ENCODE measurements at regions not wholly inside any gene's neighbourhood (a gene's known extent, or its start where the extent isn't known, plus 50 kb on each side); places are given as distances from the start of the nearest gene placed in this dataset.

GRCh38 chr1:68293609-68294366 is 61.5 kb upstream of the WLS start (continued):
- TF ChIP-seq CTCF (conservative IDR thresholded peaks at IDR 0.05; ENCODE audit: low read depth, low read length) = no peak

GRCh38 chr1:68293122-68293521 is 60.8 kb upstream of the WLS start:
- no peaks in the 10 kb centered on the region for H3K9me3 ChIP-seq (ENCODE audit: control insufficient read depth, insufficient read depth, low read length)
- peak overlapping the region; percentile 90 for H2AFZ ChIP-seq (replicated peaks; ENCODE audit: low read length, poor library complexity)
- H3K4me2 ChIP-seq (ENCODE audit: low read depth, low read length) = peak overlapping the region; percentile 45; the same call in 1 of the 2 replicates
- H4K5ac ChIP-seq (ENCODE audit: low read depth, low read length) = no peak overlapping the region; the same call in 1 of the 2 replicates
- H2BK15ac ChIP-seq (ENCODE audit: low read depth, low read length) = no peak overlapping the region; the same call in 2 of the 3 replicates
- H3K27ac ChIP-seq (ENCODE audit: insufficient read depth, low read length) = no peak overlapping the region
- peak overlapping the region; percentile 43; the same call in 1 of the 2 replicates for H2BK20ac ChIP-seq (ENCODE audit: low read depth, low read length)
- no peak overlapping the region for H4K91ac ChIP-seq (ENCODE audit: insufficient read depth, low read depth, low read length)
- H2AK9ac ChIP-seq (replicated peaks; ENCODE audit: low read depth, low read length, poor library complexity) = no peak overlapping the region
- CTCF ChIA-PET = no interaction called here
- H4K20me1 ChIP-seq (ENCODE audit: insufficient read depth, low read length) = no peaks in the 10 kb centered on the region
- dilution Hi-C loops (cut with HindIII; ENCODE audit: low sequenced_read_pairs, unreplicated experiment) (no loop called here), intact Hi-C loops (cut with micrococcal nuclease) (no loop called here), in situ Hi-C loops (cut with MboI; ENCODE audit: low sequenced_read_pairs) (no loop called here)
- H3K9ac ChIP-seq (ENCODE audit: low read depth, low read length) = no peak overlapping the region
- H2BK120ac ChIP-seq (ENCODE audit: low read depth, low read length) = peak overlapping the region; percentile 41; the same call in 1 of the 2 replicates
- no peak overlapping the region; the same call in 1 of the 2 replicates for H3K18ac ChIP-seq (ENCODE audit: low read depth, low read length)
- peak overlapping the region; percentile 2 to 44; a peak in 3 of 4 replicates for H4K8ac ChIP-seq (ENCODE audit: low read depth in 2 of 2, low read length in 2 of 2)
- H2AK5ac ChIP-seq (ENCODE audit: low read depth, low read length) = no peak overlapping the region
- H3K27me3 ChIP-seq (ENCODE audit: control insufficient read depth, insufficient read depth, low read length) = no peaks in the 10 kb centered on the region
- H2BK5ac ChIP-seq (ENCODE audit: low read depth, low read length, poor library complexity, severe bottlenecking) = peak overlapping the region; percentile 10
- peaks cover 9% of the 10 kb centered on the region for H3K4me1 ChIP-seq (ENCODE audit: control insufficient read depth, insufficient read depth, low read length)
- no TSS peak for BruUV-seq (replicated peaks)
- H3K14ac ChIP-seq (replicated peaks; ENCODE audit: low read depth, low read length) = peak overlapping the region; percentile 69; the same call in 1 of the 2 replicates
- DNase-seq (no peak), ATAC-seq (ENCODE audit: low read depth) (peak; percentile 40; the same call in 1 of the 2 replicates)
- no peak overlapping the region for H3K4ac ChIP-seq (ENCODE audit: low read depth, low read length)
- H3K79me1 ChIP-seq (ENCODE audit: low read depth in 1 of 2, low read length in 2 of 2) = no peaks in the 10 kb centered on the region
- TF ChIP-seq POLR2A (IDR thresholded peaks at IDR 0.05; ENCODE audit: low read depth, low read length) = no peak
- no peak for TF ChIP-seq MXI1 (IDR thresholded peaks at IDR 0.05; ENCODE audit: borderline replicate concordance, low read depth, low read length)
- no peak for TF ChIP-seq USF2 (IDR thresholded peaks at IDR 0.05; ENCODE audit: low read depth, low read length)
- no peak for TF ChIP-seq RAD21 (IDR thresholded peaks at IDR 0.05; ENCODE audit: low read length)
- no peak for TF ChIP-seq ELK1 (IDR thresholded peaks at IDR 0.05; ENCODE audit: borderline replicate concordance, low read depth, low read length)
- TF ChIP-seq FOS (IDR thresholded peaks at IDR 0.05; ENCODE audit: low read depth, low read length) = no peak
- TF ChIP-seq MAFK (IDR thresholded peaks at IDR 0.05; ENCODE audit: low read depth, low read length) = no peak
- no peak for TF ChIP-seq BHLHE40 (IDR thresholded peaks at IDR 0.05; ENCODE audit: low read depth, low read length)
- no peak for TF ChIP-seq CHD1 (IDR thresholded peaks at IDR 0.05; ENCODE audit: low read depth, low read length)
- no peak for TF ChIP-seq SMC3 (IDR thresholded peaks at IDR 0.05; ENCODE audit: low read depth, low read length)
- TF ChIP-seq RFX5 (IDR thresholded peaks at IDR 0.05; ENCODE audit: low read depth, low read length) = no peak
- no peak for TF ChIP-seq NFE2L2 (IDR thresholded peaks at IDR 0.05; ENCODE audit: low read depth, low read length)
- H3K23ac ChIP-seq (ENCODE audit: low read depth, low read length) = no peak overlapping the region; the same call in 1 of the 2 replicates
- no peaks in the 10 kb centered on the region; the same call in 1 of the 2 replicates for H3K9me1 ChIP-seq (ENCODE audit: insufficient read depth, low read length)
- WGBS, 2 experiments (ENCODE audit: extremely low coverage in 2 of 2, insufficient read length in 1 of 2) = no CpG with 5 or more reads among the region's 5 CpGs
- POLR2A ChIA-PET (ENCODE audit: unreplicated experiment) = no interaction called here
- H3K36me3 ChIP-seq (ENCODE audit: control insufficient read depth, insufficient read depth, low read length) = no peaks in the 10 kb centered on the region
- no peak overlapping the region for H3K4me3 ChIP-seq (ENCODE audit: insufficient read depth, low read depth, low read length)
- H3K56ac ChIP-seq (ENCODE audit: extremely low read depth, insufficient read depth, low read length) = peak overlapping the region; percentile 65; the same call in 1 of the 2 replicates

Data from IMR-90 (cell line).